SH-SY5Y (cell line): ENCODE measurements at regions not wholly inside any gene's neighbourhood (a gene's known extent, or its start where the extent isn't known, plus 50 kb on each side); places are given as distances from the start of the nearest gene placed in this dataset.

ENCODE experiments used
- GATA2 ChIP-seq: IDR thresholded peaks from 2 replicates; pipeline ENCODE4 v1.6.1; 2011; ENCODE audit warnings: mild to moderate bottlenecking, low read depth, low read length
- GATA3 ChIP-seq: IDR thresholded peaks from 2 replicates; pipeline ENCODE4 v1.6.1; 2011; ENCODE audit warnings: low read depth, mild to moderate bottlenecking, low read length, moderate library complexity

- TF ChIP-seq GATA2: no peak
- TF ChIP-seq GATA3: no peak
These were observed 93.8 kb downstream of the FAM174B start for GRCh38 chr15:92561754-92562153.
